ENCODE measurements at regions not wholly inside any gene's neighbourhood (a gene's known extent, or its start where the extent isn't known, plus 50 kb on each side); places are given as distances from the start of the nearest gene placed in this dataset.

- H3K4me3 Mint-ChIP-seq (ENCODE audit: unreplicated experiment): no peak overlapping the region
Observed at GRCh38 chr14:97217111-97217885, 420.1 kb downstream of the VRK1 start.

GRCh38 chr14:97218274-97218673 is 421.1 kb downstream of the VRK1 start:
- H3K27ac Mint-ChIP-seq (ENCODE audit: unreplicated experiment): no peak overlapping the region
- POLR2A ChIA-PET: no interaction called here
- Histone ChIP-seq H3K27me3 (replicated peaks; ENCODE audit: control insufficient read depth, insufficient read depth, low read length) (no peaks in the 10 kb centered on the region), H3K4me1 (no peaks in the 10 kb centered on the region), H3K4me3 (ENCODE audit: low read depth, low read length) (no peak overlapping the region), H3K9me3 (no peaks in the 10 kb centered on the region), H3K36me3 (ENCODE audit: control insufficient read depth, insufficient read depth, low read length) (no peaks in the 10 kb centered on the region)
- intact Hi-C loops (cut with micrococcal nuclease; ENCODE audit: unreplicated experiment): no loop called here
- no TSS peak for BruUV-seq (replicated peaks)
- peaks cover 17% of the 10 kb centered on the region for H3K27me3 Mint-ChIP-seq (ENCODE audit: insufficient read depth, unreplicated experiment)
- CTCF ChIA-PET: no interaction called here
- no peak for DNase-seq
- no peaks in the 10 kb centered on the region for H3K4me1 Mint-ChIP-seq (ENCODE audit: low read depth, unreplicated experiment)
- no peaks in the 10 kb centered on the region for H3K36me3 Mint-ChIP-seq (ENCODE audit: insufficient read depth, unreplicated experiment)
- H3K9me3 Mint-ChIP-seq (ENCODE audit: unreplicated experiment): no peaks in the 10 kb centered on the region
- TF ChIP-seq CTCF (IDR thresholded peaks at IDR 0.05; ENCODE audit: insufficient read depth in 1 of 2, low read depth in 1 of 2, low read length in 1 of 2, severe bottlenecking in 1 of 2, unreplicated experiment in 1 of 2): no peak
- no peak overlapping the region for H3K4me3 Mint-ChIP-seq (ENCODE audit: unreplicated experiment)

More at GRCh38 chr14:97217111-97217885, 420.1 kb downstream of the VRK1 start:
- Mint-ChIP-seq H3K9me3 (ENCODE audit: unreplicated experiment) (no peaks in the 10 kb centered on the region), H3K27me3 (ENCODE audit: insufficient read depth, unreplicated experiment) (peaks cover 17% of the 10 kb centered on the region), H3K36me3 (ENCODE audit: insufficient read depth, unreplicated experiment) (no peaks in the 10 kb centered on the region), H3K4me1 (ENCODE audit: low read depth, unreplicated experiment) (no peaks in the 10 kb centered on the region), H3K27ac (ENCODE audit: unreplicated experiment) (no peak overlapping the region)
- BruUV-seq (replicated peaks): no TSS peak
- no peak for TF ChIP-seq CTCF (IDR thresholded peaks at IDR 0.05; ENCODE audit: insufficient read depth in 1 of 2, low read depth in 1 of 2, low read length in 1 of 2, severe bottlenecking in 1 of 2, unreplicated experiment in 1 of 2)
- ChIA-PET POLR2A (no interaction called here), CTCF (no interaction called here)
- H3K4me1 ChIP-seq: no peaks in the 10 kb centered on the region
- H3K9me3 ChIP-seq: no peaks in the 10 kb centered on the region
- DNase-seq: no peak
- H3K36me3 ChIP-seq (ENCODE audit: control insufficient read depth, insufficient read depth, low read length): no peaks in the 10 kb centered on the region
- no peaks in the 10 kb centered on the region for H3K27me3 ChIP-seq (replicated peaks; ENCODE audit: control insufficient read depth, insufficient read depth, low read length)
- H3K4me3 ChIP-seq (ENCODE audit: low read depth, low read length): no peak overlapping the region
- intact Hi-C loops (cut with micrococcal nuclease; ENCODE audit: unreplicated experiment): no loop called here

GRCh38 chr14:97218691-97219430 is 421.7 kb downstream of the VRK1 start:
- Mint-ChIP-seq H3K27ac (ENCODE audit: unreplicated experiment) (no peak overlapping the region), H3K9me3 (ENCODE audit: unreplicated experiment) (no peaks in the 10 kb centered on the region), H3K27me3 (ENCODE audit: insufficient read depth, unreplicated experiment) (peaks cover 15% of the 10 kb centered on the region), H3K4me1 (ENCODE audit: low read depth, unreplicated experiment) (no peaks in the 10 kb centered on the region), H3K4me3 (ENCODE audit: unreplicated experiment) (no peak overlapping the region), H3K36me3 (ENCODE audit: insufficient read depth, unreplicated experiment) (no peaks in the 10 kb centered on the region)
- no peaks in the 10 kb centered on the region for H3K36me3 ChIP-seq (ENCODE audit: control insufficient read depth, insufficient read depth, low read length)
- POLR2A ChIA-PET: no interaction called here
- H3K4me1 ChIP-seq: no peaks in the 10 kb centered on the region
- TF ChIP-seq CTCF (IDR thresholded peaks at IDR 0.05; ENCODE audit: insufficient read depth in 1 of 2, low read depth in 1 of 2, low read length in 1 of 2, severe bottlenecking in 1 of 2, unreplicated experiment in 1 of 2): no peak
- BruUV-seq (replicated peaks): no TSS peak
- DNase-seq: no peak
- CTCF ChIA-PET: no interaction called here
- intact Hi-C loops (cut with micrococcal nuclease; ENCODE audit: unreplicated experiment): no loop called here
- no peaks in the 10 kb centered on the region for H3K27me3 ChIP-seq (replicated peaks; ENCODE audit: control insufficient read depth, insufficient read depth, low read length)
- H3K9me3 ChIP-seq: no peaks in the 10 kb centered on the region
- no peak overlapping the region for H3K4me3 ChIP-seq (ENCODE audit: low read depth, low read length)

All from Caco-2 (cell line).